HG03097 (cell line): ENCODE measurements at regions not wholly inside any gene's neighbourhood (a gene's known extent, or its start where the extent isn't known, plus 50 kb on each side); places are given as distances from the start of the nearest gene placed in this dataset.
"Not testable (repeated sequence)": the region's sequence is repeated elsewhere in the genome, so short reads cannot be mapped to it uniquely, and the experiment has no call there.

Experiments
- ATAC-seq: cut with Tn5 transposase; IDR thresholded peaks from one replicate; pipeline ENCODE4 v1.9.1; 2021; ENCODE audit not compliant: unreplicated experiment, low FRiP score

DNA sequence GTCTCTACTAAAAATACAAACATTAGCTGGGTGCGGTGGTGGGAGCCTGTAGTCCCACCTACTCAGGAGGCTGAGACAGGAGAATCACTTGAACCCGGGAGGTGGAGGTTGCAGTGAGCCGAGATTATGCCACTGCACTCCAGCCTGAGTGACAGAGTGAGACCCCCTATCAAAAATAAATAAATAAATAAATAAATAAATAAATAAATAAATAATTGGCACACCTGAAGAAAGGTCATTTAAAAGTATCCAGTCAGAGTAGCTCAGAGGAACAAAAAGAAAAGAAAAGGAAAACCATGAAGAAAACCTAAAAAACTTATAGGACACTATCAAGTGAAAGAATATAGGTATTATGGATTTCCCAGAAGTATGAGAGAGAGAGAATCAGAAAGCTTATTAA, 330.1 kb upstream of the AR start:
- not testable (repeated sequence) for ATAC-seq

DNA sequence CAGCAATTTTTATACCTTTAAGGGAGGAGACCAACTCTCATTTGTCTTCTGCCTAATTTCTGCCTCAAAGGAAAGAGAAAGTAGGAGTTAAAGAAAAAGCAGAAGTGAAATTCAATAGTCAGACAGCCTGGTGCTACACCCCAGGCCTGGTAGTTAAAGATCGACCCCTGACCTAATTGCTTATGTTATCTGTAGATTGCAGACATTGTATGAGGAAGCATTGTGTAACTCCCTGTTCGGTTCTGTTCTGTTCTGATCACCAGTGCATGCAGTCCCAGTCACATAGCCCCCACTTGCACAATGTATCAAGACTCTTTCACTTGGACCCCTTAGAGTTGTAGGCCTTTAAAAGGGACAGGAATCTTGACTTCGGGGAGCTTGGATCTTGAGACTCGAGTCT, 335.9 kb upstream of the AR start:
- ATAC-seq, result no peak

DNA sequence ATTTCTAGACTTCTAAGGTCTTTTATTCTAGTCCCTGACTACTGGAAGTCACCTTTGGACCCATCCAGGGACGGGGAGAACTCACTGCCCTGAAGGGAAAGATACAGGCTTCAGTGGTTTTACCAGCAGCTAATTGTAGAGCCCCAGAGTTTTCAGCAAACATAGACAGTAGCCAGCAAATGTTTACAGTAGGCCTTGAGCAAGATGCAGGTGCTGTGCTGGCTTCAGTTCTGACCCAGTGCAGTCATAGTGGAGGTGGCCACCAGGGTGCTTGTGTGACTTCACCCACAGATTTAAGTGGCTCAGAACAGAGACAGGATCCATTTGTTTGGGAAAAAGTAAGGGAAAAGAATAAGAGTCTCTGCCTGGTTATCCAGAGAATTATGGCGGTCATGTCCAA, 384.4 kb upstream of the AR start:
- no peak for ATAC-seq

DNA sequence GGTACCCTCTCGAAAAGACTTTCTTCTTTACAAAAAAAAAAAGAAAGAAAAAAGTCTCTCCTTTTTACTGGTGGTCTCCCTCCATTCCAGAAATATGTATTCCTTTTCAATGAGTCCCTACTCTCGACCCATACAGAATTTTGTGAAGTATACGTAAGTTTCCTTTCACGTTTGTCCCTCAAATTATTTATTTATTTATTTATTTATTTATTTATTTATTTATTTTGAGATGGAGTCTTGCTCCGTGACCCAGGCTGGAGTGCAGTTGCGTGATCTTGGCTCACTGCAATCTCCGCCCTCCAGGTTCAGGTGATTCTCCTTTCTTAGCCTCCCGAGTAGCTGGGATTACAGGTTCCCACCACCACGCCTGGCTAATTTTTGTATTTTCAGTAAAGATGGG, 429.2 kb upstream of the AR start:
- ATAC-seq, result no peak

DNA sequence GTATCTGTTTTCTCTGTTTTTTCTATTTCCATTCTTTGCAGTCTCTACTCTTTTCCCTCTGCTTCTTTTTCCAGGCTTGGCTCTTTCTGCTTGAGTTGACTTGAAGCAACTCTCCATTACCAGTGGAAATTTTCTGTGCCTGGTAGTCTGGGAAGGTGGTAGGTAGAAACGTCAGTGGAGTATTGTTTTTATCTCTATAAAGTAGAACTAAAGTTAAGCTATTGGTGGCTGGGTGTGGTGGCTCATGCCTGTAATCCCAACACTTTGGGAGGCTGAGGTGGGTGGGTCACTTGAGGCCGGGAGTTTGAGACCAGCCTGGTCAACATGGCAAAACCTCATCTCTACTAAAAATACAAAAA, 438.1 kb upstream of the AR start:
- ATAC-seq, result no peak

DNA sequence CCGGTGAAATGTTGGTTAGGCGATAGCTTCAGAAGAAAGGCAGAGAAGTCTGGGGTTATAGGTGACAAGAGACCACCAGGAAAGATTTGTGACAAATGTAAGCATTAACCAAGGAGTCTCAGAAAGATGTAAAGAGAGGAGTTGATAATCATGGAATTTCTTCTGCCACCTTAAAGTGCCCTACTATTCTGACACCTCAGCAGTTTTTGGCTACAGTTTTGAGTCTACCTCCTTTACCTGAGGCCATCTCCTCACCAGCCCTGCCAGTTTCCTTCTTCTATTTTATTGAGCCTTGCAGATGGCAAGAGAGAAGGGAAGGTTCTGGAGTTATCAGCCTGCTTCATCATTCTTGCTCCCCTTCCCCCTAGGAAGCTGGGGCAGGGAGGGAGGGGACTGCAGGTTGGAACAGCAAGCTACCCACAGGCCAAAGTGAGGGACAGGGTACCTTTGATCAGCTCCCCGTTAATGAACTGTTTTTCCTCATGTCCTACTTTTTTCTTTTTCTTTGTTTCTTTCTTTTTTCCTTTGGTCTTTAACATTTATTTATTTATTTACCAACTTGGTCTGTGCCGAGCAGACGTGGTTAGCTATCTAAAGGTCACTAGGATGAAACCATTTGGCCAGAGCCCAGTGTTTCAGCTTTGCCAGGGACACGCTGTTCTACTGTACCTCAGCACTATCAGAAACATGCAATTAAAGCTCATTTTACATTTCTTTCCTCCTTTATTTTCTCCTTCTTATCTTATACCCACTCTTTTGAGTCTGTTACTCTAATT, 438.7 kb upstream of the AR start:
- no peak for ATAC-seq

DNA sequence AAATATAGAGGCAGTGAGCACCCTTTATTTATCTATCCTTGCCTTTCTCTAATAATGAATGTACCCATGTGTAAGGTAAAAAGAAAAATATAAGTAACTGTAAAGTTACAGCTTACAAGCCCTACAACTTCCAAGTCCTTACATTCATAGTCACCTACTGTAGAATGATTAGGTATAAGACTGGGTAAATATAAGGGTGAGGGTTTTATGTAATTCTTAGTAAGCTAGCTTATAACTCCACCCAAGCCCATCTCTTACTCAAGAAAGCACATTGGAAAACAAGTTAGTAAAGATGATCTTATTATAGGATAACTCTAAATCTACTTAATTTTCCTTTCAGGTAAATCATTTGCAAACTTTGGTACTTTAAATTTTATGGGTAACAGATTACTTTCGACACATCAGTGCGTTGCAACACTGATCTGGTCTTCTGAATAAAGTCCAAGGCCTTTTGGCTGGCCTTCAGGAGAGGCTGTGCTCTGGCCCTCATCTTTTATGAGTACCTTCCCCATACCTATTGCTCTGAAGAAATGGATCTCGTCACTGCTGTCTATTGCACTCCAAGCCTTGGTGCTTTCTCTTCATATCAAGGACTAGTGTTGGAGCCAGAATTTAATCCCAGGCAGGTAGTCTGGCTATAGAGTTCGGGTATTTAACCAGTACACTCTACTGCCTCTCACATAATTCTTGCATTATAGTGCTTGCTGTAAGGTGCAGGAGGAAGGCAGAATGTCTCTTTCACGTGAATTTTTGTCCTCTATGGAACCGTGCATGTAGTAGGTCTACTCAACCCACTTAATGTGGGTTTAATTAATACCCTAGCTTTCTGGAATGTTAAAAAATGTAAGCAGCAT, 443.6 kb upstream of the AR start:
- no peak for ATAC-seq

DNA sequence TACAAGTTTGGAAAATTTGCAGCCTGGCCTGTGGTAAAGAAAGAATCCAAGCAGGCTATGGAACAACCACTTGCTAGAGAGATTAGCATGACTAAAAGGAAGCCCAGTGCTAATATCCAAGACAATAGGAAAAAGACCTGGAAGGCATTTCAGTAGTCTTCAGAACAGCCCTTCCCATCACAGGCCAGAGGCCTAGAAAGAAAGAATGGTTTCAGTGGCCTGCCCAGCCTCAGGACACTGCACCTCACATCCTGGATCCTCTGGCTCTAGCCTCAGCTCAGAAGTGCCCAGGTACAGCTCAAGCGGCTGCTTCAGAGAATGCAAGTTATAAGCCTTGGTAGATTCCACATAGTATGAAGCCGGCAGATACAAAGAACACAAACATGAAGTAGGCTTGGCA, 449.8 kb upstream of the AR start:
- ATAC-seq, result no peak

DNA sequence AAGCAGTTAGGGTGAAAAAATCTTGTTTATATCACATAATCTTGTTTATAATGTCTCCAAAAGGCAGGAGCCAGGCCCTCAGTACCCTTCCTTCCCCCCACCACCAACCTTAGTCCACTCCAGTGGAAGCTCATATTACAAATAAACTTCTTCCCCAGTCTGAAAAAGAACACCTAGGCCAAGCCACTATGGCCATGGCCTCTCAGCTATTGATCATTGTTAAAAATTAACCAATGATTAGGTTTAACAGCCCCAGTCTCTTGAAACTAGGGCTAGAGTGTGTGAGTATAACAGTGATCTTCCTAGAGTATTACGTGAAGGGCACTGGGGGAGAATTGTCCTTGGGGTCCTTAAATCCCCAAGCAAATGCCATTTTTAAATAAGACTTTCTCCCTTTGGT, 411.9 kb upstream of the EDA2R start:
- no peak for ATAC-seq

DNA sequence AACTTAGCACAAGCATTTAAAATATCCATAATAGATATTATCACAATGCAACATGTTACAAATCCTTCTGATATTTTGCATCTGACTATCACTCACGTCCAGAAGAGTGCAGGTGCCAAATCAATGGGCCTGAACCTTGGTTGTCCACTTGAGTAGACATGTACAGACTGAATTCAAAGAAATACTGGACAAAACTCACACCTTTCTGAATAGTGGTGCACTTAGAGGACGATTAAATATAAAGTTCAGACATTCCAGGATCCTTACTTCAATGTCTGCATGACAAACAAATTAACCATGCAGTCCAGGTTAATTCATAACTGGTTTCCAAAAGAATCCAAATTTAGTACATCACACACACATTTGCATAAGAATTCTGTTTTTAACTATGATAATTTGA, 406.0 kb upstream of the EDA2R start:
- no peak for ATAC-seq

DNA sequence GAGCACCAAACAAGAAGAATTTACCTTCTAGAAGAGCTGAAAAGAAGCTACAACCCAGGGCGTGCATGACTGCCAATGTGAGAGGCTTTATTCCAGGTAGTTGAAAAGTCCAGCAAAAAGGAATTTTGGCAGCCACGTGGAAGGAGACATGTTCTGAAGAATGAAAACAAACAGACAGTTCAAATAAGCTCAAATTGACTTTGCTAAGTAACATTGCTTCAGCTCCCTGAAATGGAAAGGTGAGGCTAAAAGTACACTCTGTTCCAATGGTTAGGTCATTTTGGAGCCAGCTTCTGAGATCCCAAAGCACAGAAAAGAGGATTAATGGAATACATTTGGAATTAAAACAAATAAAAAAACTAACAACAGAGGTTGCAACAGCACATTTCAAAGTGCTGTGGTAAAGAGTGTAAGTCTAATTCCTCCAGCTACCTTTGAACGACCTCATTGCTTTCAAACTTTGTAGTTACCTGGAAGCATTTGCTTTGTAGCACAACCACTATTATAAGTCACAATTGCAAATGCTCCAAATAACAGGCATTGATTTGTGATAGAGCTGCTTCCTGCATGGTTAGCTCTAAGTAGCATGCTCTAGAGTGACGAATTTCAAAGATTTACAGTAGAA, 405.3 kb upstream of the EDA2R start:
- no peak for ATAC-seq

DNA sequence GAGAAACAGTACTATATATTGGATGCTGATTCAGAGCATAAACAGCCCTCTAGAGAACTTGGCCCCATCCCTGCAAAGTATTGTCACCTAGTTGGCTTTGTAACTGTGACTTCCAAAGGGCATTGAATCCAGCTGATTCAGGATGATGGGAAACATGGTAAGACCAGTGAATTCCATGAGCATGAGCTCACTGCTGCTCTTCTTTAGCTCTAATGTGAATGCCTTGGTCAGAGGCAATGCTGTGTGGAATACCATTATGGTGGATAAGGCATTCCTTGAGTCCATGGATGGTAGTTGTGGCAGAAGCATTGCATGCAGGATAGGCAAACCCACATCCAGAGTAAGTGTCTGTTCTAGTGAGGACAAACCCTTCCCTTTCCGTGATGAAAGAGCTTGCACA, 365.6 kb upstream of the EDA2R start:
- no peak for ATAC-seq

DNA sequence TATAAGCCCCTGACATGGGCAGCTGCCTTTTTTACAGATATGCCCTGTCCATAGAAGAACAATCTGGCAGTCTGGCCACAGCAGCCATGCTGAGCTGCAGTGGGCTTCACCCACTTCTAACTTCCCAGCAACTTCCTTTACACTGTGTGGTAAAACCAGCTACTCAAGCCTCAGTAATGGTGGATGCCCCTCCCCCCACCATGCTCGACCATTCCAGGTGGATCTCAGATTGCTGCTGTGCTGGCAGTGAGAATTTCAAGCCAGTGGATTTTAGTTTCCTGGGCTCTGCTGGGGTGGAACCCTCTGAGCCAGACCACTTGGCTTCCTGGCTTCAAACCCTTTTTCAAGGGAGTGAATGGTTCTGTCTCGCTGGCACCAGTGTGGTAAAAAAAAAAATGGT, 355.9 kb upstream of the EDA2R start:
- no peak for ATAC-seq

DNA sequence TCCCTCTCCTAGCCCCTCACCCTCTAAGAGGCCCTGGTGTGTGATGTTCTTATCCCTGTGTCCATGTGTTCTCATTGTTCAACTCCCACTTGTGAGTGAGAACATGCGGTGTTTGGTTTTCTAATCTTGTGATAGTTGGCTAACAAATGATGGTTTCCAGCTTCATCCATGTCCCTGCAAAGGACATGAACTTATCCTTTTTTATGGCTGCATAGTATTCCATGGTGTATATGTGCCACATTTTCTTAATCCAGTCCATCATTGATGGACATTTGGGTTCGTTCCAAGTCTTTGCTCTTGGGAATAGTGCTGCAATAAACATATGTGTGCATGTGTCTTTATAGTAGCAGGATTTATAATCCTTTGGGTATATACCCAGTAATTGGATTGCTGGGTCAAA, 353.2 kb upstream of the EDA2R start:
- not testable (repeated sequence) for ATAC-seq

DNA sequence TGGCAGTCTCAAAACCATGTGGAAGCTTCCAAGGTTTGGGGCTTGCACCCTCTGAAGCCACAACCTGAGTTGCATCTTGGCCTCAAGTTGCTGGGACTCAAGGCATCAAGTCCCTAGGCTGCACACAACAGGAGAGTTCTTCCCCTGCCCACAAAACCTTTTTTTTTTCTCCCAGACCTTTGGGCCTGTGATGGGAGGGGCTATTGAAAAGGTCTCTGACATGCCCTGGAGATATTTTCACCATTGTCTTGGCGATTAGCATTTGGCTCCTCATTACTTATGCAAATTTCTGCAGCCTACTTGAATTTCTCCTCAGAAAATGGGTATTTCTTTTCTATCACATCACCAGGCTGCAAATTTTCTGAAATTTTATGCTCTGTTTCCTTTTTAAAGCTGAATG, 349.5 kb upstream of the EDA2R start:
- no peak for ATAC-seq

DNA sequence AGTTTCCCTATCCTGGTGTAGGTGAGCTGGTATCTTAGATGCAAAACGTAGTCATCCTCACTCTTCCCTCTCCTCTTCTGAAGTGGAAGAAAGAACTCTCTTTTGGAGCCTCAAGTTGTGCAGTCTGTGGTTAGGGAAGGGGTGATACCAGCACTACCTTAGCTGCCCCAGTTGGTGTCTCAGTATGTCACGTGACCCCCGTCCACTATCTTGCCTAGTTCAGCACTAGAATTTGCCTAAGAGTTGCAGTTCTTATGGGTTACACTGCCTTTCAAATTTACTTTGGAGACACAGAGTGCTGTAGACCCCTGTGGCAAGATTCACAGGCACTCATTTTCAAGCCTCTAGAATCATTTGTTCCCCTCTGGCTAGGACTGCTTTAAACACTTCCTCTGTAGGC, 322.8 kb upstream of the EDA2R start:
- no peak for ATAC-seq

DNA sequence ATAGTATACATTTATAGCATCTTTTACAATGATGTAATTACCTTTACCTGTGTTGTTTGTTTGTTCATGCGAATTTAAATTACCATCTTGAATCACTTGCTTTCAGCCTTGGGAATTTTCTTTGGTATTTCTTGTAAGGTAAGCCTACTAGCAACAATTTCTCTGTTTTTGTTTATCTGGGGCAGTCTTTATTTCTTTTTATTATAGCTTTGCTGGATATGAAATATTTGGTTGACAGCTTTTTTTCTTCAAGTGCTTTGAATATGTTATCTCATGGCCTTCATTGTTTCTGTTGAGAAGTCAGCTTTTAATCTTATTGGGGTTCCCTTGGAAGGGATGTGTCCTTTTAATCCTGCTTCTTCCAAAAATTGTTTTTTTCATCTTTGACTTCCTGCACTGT, 292.8 kb upstream of the EDA2R start:
- no peak for ATAC-seq

DNA sequence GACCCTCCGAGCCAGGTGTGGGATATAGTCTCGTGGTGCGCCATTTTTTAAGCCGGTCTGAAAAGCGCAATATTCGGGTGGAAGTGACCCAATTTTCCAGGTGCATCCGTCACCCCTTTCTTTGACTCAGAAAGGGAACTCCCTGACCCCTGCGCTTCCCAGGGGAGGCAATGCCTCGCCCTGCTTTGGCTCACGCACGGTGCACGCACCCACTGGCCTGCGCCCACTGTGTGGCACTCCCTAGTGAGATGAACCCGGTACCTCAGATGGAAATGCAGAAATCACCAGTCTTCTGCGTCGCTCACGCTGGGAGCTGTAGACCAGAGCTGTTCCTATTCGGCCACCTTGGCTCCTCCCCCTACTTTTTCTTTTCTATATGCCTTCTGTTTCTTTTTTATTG, 291.6 kb upstream of the EDA2R start:
- ATAC-seq, result not testable (repeated sequence)

DNA sequence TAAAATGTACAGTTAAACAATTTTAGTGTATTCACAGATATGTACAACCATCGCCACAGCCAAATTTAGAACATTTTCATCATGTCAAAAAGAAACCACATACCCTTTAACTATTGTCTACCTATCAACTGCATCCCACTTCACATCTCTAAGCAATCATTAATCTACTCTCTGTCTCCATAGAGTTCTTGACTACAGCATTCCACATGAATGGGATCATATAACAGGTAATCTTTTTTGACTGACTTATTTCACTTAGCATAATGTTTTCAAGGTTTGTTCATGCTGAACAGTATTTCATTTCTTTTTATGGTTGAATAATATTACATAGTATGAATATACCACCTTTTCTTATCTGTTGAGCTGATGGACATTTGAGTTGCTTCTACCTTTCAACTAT, 281.4 kb upstream of the EDA2R start:
- no peak for ATAC-seq

DNA sequence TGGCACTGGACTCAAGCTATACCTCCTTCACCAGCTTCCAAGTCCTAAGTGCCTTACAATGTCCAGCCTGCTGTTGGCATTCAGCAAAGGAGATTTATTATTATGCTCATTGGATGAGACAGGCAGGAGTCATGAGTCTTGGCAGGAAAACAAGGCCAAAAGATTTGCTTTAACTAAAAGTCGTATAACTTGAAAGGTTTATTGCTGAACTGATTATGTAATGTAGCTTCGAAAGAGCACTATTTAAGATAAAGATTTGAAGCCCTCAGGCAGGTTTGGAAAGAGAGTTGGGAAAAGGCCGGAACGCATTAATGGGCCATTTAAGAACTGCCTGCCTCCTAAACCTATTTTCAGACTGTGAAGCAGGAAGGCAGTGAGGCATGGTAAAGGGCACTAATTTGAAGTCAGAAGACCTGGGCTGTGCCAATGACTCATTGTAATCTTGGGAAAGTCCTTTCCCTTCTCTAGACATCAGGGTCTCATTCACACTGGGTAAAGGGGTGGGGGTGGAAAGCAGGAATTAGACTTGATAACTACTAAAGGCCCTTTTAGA, 280.5 kb upstream of the EDA2R start:
- ATAC-seq, result no peak

DNA sequence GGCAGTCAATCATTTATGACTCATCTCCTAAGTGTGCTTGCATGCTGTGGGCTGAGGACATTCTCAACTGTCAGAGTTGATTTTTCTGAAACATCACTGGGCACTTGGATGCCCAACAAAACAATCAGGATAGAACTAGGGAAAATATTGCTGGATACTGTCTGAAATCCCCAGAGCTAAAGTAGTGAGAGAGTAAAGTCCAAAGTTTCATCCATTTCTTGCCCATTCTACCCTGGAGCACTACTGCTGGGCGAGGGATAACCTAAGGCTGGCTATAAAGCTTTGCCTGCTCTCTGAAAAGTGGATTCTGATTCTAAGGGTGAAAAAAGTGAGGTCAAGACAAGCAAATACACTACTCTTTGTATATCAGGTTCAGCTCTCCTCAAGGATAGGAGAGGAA, 279.6 kb upstream of the EDA2R start:
- no peak for ATAC-seq
